ENCODE measurements at regions not wholly inside any gene's neighbourhood (a gene's known extent, or its start where the extent isn't known, plus 50 kb on each side); places are given as distances from the start of the nearest gene placed in this dataset.

DNA sequence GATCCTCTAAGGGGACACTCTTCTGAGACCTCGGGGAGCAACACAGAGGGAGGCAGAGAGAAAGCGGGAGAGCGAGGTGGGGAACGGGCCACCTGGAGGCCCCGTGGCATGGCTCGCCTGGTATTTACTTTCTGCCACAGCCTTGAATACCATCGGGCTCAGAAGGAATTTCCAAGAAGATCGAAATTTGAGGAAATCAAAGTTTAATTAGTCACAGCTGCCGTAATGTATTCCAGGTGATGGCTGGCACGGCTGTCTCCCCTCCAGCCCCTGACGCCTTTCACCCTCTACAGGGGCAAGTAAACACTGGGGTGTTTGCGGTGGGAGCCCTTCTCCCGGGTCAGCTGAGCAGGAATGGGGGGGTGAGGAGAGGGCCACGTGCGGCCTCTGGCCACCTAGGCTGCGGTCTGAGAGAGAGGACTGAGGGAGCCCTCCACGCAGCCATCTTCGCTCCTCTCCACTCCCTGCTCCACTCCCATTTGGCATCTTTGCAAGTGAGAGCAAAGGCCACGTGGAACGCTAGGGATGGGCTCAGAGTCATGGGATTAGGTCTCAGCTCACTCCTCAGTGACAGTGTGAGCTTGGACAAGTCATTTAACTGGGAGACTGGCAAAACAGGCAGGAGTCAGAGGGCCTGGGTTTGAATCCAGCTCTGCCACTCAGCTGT lies 125.2 kb downstream of the SYF2 start:
- TF ChIP-seq POLR2A (IDR thresholded peaks at IDR 0.05) (no peak), CTCF (IDR thresholded peaks at IDR 0.05 in 4 of 5, conservative IDR thresholded peaks at IDR 0.05 in 1 of 5) (no peak)
